ENCODE measurements at regions not wholly inside any gene's neighbourhood (a gene's known extent, or its start where the extent isn't known, plus 50 kb on each side); places are given as distances from the start of the nearest gene placed in this dataset.

DNA sequence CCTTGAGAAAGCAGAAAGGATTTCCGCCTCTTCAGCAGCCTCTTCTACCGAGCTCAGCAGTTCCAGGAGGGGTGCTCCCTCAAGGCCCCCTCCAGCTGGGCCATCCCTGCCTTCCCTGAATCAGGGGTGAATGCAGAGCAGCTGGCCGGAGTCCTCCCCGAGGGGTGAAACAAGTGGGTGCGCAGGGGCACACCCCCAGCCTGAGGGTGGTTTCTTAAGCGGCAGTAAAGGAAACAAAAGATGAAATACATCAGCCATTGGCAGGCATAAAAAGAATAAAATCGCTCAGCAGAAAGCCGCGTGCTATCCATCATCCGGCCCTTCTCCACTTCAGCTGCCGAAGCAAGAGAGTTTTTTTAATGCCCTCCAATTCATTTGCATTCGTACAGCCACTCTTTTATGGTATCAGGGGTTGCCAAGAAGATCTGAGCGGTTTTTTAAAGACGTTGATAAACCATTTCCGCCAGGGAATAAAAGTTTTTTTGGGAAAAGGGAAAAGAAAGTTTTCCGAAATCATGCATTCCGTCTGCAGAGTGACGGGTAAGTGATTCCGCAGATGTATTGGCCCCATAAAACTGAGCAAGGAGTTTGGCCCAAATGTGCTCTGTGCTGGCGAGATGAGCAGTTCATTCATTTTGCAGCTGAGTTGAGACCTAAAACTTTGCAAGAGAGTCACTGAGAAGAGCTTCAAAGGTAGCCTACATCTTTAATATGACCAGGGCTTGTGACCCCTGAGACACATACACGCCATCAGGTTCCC, 73.7 kb upstream of the ZC3H12A start:
- CTCF ChIA-PET = no interaction called here
- Mint-ChIP-seq H3K36me3 (ENCODE audit: low read depth) (no peaks in the 10 kb centered on the region), H3K4me3 (no peak overlapping the region), H3K27me3 (peaks cover 18% of the 10 kb centered on the region), H3K27ac (no peak overlapping the region), H3K9me3 (no peaks in the 10 kb centered on the region), H3K4me1 (no peaks in the 10 kb centered on the region)
- DNase-seq (no peak), ATAC-seq (ENCODE audit: low read depth) (no peak)
- POLR2A ChIA-PET = no interaction called here
- TF ChIP-seq, protein P1, sequence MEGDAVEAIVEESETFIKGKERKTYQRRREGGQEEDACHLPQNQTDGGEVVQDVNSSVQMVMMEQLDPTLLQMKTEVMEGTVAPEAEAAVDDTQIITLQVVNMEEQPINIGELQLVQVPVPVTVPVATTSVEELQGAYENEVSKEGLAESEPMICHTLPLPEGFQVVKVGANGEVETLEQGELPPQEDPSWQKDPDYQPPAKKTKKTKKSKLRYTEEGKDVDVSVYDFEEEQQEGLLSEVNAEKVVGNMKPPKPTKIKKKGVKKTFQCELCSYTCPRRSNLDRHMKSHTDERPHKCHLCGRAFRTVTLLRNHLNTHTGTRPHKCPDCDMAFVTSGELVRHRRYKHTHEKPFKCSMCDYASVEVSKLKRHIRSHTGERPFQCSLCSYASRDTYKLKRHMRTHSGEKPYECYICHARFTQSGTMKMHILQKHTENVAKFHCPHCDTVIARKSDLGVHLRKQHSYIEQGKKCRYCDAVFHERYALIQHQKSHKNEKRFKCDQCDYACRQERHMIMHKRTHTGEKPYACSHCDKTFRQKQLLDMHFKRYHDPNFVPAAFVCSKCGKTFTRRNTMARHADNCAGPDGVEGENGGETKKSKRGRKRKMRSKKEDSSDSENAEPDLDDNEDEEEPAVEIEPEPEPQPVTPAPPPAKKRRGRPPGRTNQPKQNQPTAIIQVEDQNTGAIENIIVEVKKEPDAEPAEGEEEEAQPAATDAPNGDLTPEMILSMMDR (IDR thresholded peaks at IDR 0.05) = no peak
- intact Hi-C loops (cut with micrococcal nuclease) = no loop called here

GRCh38 chr1:37403166-37403565, 71.2 kb upstream of the ZC3H12A start:
- TF ChIP-seq, protein P1 (IDR thresholded peaks at IDR 0.05) = no peak
- no peak for DNase-seq
- ChIA-PET POLR2A (no interaction called here), CTCF (no interaction called here)
- H3K27ac Mint-ChIP-seq = no peak overlapping the region
- no peaks in the 10 kb centered on the region for H3K36me3 Mint-ChIP-seq (ENCODE audit: low read depth)
- intact Hi-C loops (cut with micrococcal nuclease) = no loop called here
- H3K27me3 Mint-ChIP-seq = peaks cover 3% of the 10 kb centered on the region
- H3K4me1 Mint-ChIP-seq = no peaks in the 10 kb centered on the region
- no peak for ATAC-seq (ENCODE audit: low read depth)
- no peak overlapping the region for H3K4me3 Mint-ChIP-seq
- H3K9me3 Mint-ChIP-seq = no peaks in the 10 kb centered on the region

- no peak for DNase-seq
- CTCF ChIA-PET = no interaction called here
- no peak for ATAC-seq (ENCODE audit: low read depth)
- Mint-ChIP-seq H3K27me3 (peaks cover 3% of the 10 kb centered on the region), H3K27ac (no peak overlapping the region), H3K36me3 (ENCODE audit: low read depth) (no peaks in the 10 kb centered on the region), H3K4me3 (no peak overlapping the region), H3K4me1 (no peaks in the 10 kb centered on the region), H3K9me3 (no peaks in the 10 kb centered on the region)
- TF ChIP-seq, protein P1 (IDR thresholded peaks at IDR 0.05) = no peak
- intact Hi-C loops (cut with micrococcal nuclease) = no loop called here
- POLR2A ChIA-PET = no interaction called here
These were observed 69.7 kb upstream of the ZC3H12A start for GRCh38 chr1:37404711-37405110.

DNA sequence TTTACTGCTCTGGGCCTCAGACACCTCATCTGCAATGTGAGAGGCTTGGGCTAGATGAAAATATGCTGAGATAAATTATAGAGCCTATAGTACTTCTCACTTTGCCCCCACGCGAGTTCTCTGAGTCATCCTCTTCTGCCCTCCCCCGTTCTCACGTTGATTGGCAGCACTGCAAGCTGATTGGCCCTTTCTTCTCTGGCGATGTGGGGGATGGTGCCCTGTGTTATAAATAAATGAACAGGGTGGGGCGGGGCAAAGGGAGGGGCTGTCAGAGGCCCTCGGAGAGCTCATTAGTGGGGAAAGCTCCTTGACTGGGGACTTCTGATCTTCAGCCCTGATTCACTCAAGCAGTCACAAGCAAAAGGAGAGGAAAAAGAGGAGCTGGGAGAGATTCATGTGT, 64.3 kb upstream of the ZC3H12A start:
- DNase-seq = no peak
- no peak overlapping the region for H3K4me3 Mint-ChIP-seq
- TF ChIP-seq, protein P1 (IDR thresholded peaks at IDR 0.05) = no peak
- POLR2A ChIA-PET = no interaction called here
- no peaks in the 10 kb centered on the region for H3K9me3 Mint-ChIP-seq
- CTCF ChIA-PET = no interaction called here
- no peaks in the 10 kb centered on the region for H3K4me1 Mint-ChIP-seq
- H3K27ac Mint-ChIP-seq = no peak overlapping the region
- ATAC-seq (ENCODE audit: low read depth) = no peak
- peaks cover 16% of the 10 kb centered on the region for H3K27me3 Mint-ChIP-seq
- intact Hi-C loops (cut with micrococcal nuclease) = no loop called here
- no peaks in the 10 kb centered on the region for H3K36me3 Mint-ChIP-seq (ENCODE audit: low read depth)

GRCh38 chr1:37410815-37411214, 63.6 kb upstream of the ZC3H12A start:
- Mint-ChIP-seq H3K36me3 (ENCODE audit: low read depth) (no peaks in the 10 kb centered on the region), H3K9me3 (no peaks in the 10 kb centered on the region), H3K27me3 (peaks cover 20% of the 10 kb centered on the region), H3K4me1 (no peaks in the 10 kb centered on the region), H3K27ac (no peak overlapping the region), H3K4me3 (no peak overlapping the region)
- TF ChIP-seq, protein P1 (IDR thresholded peaks at IDR 0.05) = no peak
- CTCF ChIA-PET = no interaction called here
- ATAC-seq (ENCODE audit: low read depth) (no peak), DNase-seq (no peak)
- POLR2A ChIA-PET = no interaction called here
- intact Hi-C loops (cut with micrococcal nuclease) = no loop called here

Measured in activated B cell treated with CpG ODN at 0.5 μM for 24 hours (primary cell).